ENCODE measurements at regions not wholly inside any gene's neighbourhood (a gene's known extent, or its start where the extent isn't known, plus 50 kb on each side); places are given as distances from the start of the nearest gene placed in this dataset.

DNA sequence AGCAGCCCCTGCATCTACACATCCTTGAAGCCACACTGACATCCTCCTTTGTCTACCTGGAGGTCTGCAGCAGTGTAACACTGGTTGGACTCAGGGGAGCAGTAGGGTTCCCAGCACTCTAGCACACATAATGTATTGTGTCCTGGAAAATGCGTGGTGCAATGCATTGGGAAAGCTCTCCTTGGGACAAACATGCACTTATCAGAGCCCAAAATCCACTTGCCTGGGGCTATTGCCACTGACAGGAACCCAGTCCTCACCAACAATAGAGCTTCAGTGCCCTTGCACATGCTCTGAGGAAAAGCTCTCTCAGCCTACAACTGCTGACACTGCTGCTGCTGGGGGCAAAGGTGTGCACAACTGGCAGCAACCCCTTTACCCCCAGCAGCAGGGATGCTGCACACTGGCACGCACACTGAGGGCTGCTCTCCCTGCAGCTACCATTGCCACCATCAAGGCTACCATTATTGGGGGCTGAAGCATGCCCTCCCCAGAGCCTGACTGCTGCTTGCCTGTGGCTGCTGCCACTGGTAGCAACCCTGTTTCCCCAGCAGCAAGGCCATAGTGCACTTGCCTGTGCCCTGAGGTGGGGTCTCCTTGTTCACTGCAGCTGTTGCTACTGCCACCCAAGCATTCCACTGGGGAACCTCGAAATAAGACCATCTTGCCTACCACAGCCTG is 221.9 kb downstream of the SLC38A4 start:
- TF ChIP-seq, protein P1, sequence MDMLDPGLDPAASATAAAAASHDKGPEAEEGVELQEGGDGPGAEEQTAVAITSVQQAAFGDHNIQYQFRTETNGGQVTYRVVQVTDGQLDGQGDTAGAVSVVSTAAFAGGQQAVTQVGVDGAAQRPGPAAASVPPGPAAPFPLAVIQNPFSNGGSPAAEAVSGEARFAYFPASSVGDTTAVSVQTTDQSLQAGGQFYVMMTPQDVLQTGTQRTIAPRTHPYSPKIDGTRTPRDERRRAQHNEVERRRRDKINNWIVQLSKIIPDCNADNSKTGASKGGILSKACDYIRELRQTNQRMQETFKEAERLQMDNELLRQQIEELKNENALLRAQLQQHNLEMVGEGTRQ (IDR thresholded peaks at IDR 0.05; ENCODE audit: borderline replicate concordance, low read depth, low read length) = no peak
- TF ChIP-seq, protein P2, sequence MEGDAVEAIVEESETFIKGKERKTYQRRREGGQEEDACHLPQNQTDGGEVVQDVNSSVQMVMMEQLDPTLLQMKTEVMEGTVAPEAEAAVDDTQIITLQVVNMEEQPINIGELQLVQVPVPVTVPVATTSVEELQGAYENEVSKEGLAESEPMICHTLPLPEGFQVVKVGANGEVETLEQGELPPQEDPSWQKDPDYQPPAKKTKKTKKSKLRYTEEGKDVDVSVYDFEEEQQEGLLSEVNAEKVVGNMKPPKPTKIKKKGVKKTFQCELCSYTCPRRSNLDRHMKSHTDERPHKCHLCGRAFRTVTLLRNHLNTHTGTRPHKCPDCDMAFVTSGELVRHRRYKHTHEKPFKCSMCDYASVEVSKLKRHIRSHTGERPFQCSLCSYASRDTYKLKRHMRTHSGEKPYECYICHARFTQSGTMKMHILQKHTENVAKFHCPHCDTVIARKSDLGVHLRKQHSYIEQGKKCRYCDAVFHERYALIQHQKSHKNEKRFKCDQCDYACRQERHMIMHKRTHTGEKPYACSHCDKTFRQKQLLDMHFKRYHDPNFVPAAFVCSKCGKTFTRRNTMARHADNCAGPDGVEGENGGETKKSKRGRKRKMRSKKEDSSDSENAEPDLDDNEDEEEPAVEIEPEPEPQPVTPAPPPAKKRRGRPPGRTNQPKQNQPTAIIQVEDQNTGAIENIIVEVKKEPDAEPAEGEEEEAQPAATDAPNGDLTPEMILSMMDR (IDR thresholded peaks at IDR 0.05) = no peak
- TF ChIP-seq GATA2 (CRISPR knock-in tag; IDR thresholded peaks at IDR 0.05) (no peak), TAF1 (IDR thresholded peaks at IDR 0.05; ENCODE audit: borderline replicate concordance, low read depth, low read length) (no peak), SIN3A (IDR thresholded peaks at IDR 0.05; ENCODE audit: borderline replicate concordance, low read depth, low read length) (no peak), JUND (IDR thresholded peaks at IDR 0.05) (no peak), POLR2AphosphoS5 (IDR thresholded peaks at IDR 0.05; ENCODE audit: low read depth, low read length) (no peak), YY1 (IDR thresholded peaks at IDR 0.05; ENCODE audit: low read depth) (no peak), MXI1 (IDR thresholded peaks at IDR 0.05; ENCODE audit: low read depth, low read length) (no peak), EZH2phosphoT487 (IDR thresholded peaks at IDR 0.05; ENCODE audit: borderline replicate concordance, low read depth) (no peak)
- TF ChIP-seq, protein P3, sequence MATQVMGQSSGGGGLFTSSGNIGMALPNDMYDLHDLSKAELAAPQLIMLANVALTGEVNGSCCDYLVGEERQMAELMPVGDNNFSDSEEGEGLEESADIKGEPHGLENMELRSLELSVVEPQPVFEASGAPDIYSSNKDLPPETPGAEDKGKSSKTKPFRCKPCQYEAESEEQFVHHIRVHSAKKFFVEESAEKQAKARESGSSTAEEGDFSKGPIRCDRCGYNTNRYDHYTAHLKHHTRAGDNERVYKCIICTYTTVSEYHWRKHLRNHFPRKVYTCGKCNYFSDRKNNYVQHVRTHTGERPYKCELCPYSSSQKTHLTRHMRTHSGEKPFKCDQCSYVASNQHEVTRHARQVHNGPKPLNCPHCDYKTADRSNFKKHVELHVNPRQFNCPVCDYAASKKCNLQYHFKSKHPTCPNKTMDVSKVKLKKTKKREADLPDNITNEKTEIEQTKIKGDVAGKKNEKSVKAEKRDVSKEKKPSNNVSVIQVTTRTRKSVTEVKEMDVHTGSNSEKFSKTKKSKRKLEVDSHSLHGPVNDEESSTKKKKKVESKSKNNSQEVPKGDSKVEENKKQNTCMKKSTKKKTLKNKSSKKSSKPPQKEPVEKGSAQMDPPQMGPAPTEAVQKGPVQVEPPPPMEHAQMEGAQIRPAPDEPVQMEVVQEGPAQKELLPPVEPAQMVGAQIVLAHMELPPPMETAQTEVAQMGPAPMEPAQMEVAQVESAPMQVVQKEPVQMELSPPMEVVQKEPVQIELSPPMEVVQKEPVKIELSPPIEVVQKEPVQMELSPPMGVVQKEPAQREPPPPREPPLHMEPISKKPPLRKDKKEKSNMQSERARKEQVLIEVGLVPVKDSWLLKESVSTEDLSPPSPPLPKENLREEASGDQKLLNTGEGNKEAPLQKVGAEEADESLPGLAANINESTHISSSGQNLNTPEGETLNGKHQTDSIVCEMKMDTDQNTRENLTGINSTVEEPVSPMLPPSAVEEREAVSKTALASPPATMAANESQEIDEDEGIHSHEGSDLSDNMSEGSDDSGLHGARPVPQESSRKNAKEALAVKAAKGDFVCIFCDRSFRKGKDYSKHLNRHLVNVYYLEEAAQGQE (IDR thresholded peaks at IDR 0.05; ENCODE audit: low read depth, low read length) = no peak
- TF ChIP-seq, protein P4, sequence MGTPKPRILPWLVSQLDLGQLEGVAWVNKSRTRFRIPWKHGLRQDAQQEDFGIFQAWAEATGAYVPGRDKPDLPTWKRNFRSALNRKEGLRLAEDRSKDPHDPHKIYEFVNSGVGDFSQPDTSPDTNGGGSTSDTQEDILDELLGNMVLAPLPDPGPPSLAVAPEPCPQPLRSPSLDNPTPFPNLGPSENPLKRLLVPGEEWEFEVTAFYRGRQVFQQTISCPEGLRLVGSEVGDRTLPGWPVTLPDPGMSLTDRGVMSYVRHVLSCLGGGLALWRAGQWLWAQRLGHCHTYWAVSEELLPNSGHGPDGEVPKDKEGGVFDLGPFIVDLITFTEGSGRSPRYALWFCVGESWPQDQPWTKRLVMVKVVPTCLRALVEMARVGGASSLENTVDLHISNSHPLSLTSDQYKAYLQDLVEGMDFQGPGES (IDR thresholded peaks at IDR 0.05; ENCODE audit: low read depth, low read length) = no peak
